ENCODE measurements at regions not wholly inside any gene's neighbourhood (a gene's known extent, or its start where the extent isn't known, plus 50 kb on each side); places are given as distances from the start of the nearest gene placed in this dataset.

GRCh38 chr18:51716277-51716676 lies 518.8 kb upstream of the MEX3C start:
- intact Hi-C loops (cut with micrococcal nuclease; ENCODE audit: unreplicated experiment) = no loop called here

GRCh38 chr18:51721388-51721787 lies 523.9 kb upstream of the MEX3C start:
- DNase-seq (ENCODE audit: low spot score) = no peak
- no peaks in the 10 kb centered on the region for H3K27me3 ChIP-seq (replicated peaks; ENCODE audit: insufficient read depth, low read depth, low read length, poor library complexity)
- BruUV-seq (replicated peaks) = no TSS peak
- CTCF ChIA-PET = no interaction called here
- no peak overlapping the region for H3K4me3 ChIP-seq (ENCODE audit: low read depth, low read length, poor library complexity, severe bottlenecking)
- no peak overlapping the region for H3K27ac ChIP-seq (ENCODE audit: low read depth, low read length, poor library complexity, severe bottlenecking)
- no peak for TF ChIP-seq CTCF (conservative IDR thresholded peaks at IDR 0.05; ENCODE audit: low read depth, low read length)
- TF ChIP-seq EZH2 (IDR thresholded peaks at IDR 0.05; ENCODE audit: borderline replicate concordance, low read depth, low read length, poor library complexity, severe bottlenecking) = no peak
- POLR2A ChIA-PET (ENCODE audit: low non-redundant PET) = no interaction called here
- H3K36me3 ChIP-seq (ENCODE audit: insufficient read depth, low read length, poor library complexity, severe bottlenecking) = no peaks in the 10 kb centered on the region
- H3K4me1 ChIP-seq (ENCODE audit: insufficient read depth, low read length, poor library complexity, severe bottlenecking) = peaks cover 29% of the 10 kb centered on the region
- H3K9me3 ChIP-seq (ENCODE audit: low read depth, low read length, poor library complexity, severe bottlenecking) = no peaks in the 10 kb centered on the region
- intact Hi-C loops (cut with micrococcal nuclease; ENCODE audit: unreplicated experiment) = no loop called here

More at GRCh38 chr18:51716277-51716676, 518.8 kb upstream of the MEX3C start:
- Histone ChIP-seq H3K4me3 (ENCODE audit: low read depth, low read length, poor library complexity, severe bottlenecking) (no peak overlapping the region), H3K27ac (ENCODE audit: low read depth, low read length, poor library complexity, severe bottlenecking) (no peak overlapping the region), H3K36me3 (ENCODE audit: insufficient read depth, low read length, poor library complexity, severe bottlenecking) (no peaks in the 10 kb centered on the region), H3K27me3 (replicated peaks; ENCODE audit: insufficient read depth, low read depth, low read length, poor library complexity) (no peaks in the 10 kb centered on the region), H3K9me3 (ENCODE audit: low read depth, low read length, poor library complexity, severe bottlenecking) (peaks cover 15% of the 10 kb centered on the region), H3K4me1 (ENCODE audit: insufficient read depth, low read length, poor library complexity, severe bottlenecking) (peaks cover 20% of the 10 kb centered on the region)
- CTCF ChIA-PET = no interaction called here
- POLR2A ChIA-PET (ENCODE audit: low non-redundant PET) = interaction anchor here (0.6 kb wide), 1 partner anchor 848 kb away, joined by 4 read pairs; no protein-coding TSS in a partner anchor
- no peak for DNase-seq (ENCODE audit: low spot score)
- BruUV-seq (replicated peaks) = no TSS peak
- TF ChIP-seq CTCF (conservative IDR thresholded peaks at IDR 0.05; ENCODE audit: low read depth, low read length) (no peak), EZH2 (IDR thresholded peaks at IDR 0.05; ENCODE audit: borderline replicate concordance, low read depth, low read length, poor library complexity, severe bottlenecking) (no peak)

- no peak for DNase-seq (ENCODE audit: low spot score)
- no TSS peak for BruUV-seq (replicated peaks)
- H3K4me3 ChIP-seq (ENCODE audit: low read depth, low read length, poor library complexity, severe bottlenecking) = no peak overlapping the region
- H3K4me1 ChIP-seq (ENCODE audit: insufficient read depth, low read length, poor library complexity, severe bottlenecking) = peaks cover 29% of the 10 kb centered on the region
- H3K9me3 ChIP-seq (ENCODE audit: low read depth, low read length, poor library complexity, severe bottlenecking) = no peaks in the 10 kb centered on the region
- ChIA-PET CTCF (no interaction called here), POLR2A (ENCODE audit: low non-redundant PET) (no interaction called here)
- TF ChIP-seq EZH2 (IDR thresholded peaks at IDR 0.05; ENCODE audit: borderline replicate concordance, low read depth, low read length, poor library complexity, severe bottlenecking) = no peak
- no peak for TF ChIP-seq CTCF (conservative IDR thresholded peaks at IDR 0.05; ENCODE audit: low read depth, low read length)
- H3K27ac ChIP-seq (ENCODE audit: low read depth, low read length, poor library complexity, severe bottlenecking) = no peak overlapping the region
- no peaks in the 10 kb centered on the region for H3K27me3 ChIP-seq (replicated peaks; ENCODE audit: insufficient read depth, low read depth, low read length, poor library complexity)
- intact Hi-C loops (cut with micrococcal nuclease; ENCODE audit: unreplicated experiment) = no loop called here
- H3K36me3 ChIP-seq (ENCODE audit: insufficient read depth, low read length, poor library complexity, severe bottlenecking) = no peaks in the 10 kb centered on the region
Observed at GRCh38 chr18:51721996-51722395, 524.5 kb upstream of the MEX3C start.

Measured in A673 (cell line).